ENCODE measurements at regions not wholly inside any gene's neighbourhood (a gene's known extent, or its start where the extent isn't known, plus 50 kb on each side); places are given as distances from the start of the nearest gene placed in this dataset.
A peak's percentile ranks its signal among the peaks of the same experiment; 100 is the strongest.
"Not testable (repeated sequence)": the region's sequence is repeated elsewhere in the genome, so short reads cannot be mapped to it uniquely, and the experiment has no call there.

GRCh38 chr12:8373744-8374143 is 82.0 kb upstream of the CLEC6A start:
- H3K27me3 Mint-ChIP-seq (ENCODE audit: low read depth); H3K36me3 Mint-ChIP-seq; H3K9me3 Mint-ChIP-seq; H3K27ac Mint-ChIP-seq; H3K4me1 Mint-ChIP-seq; H3K4me3 Mint-ChIP-seq; DNase-seq (ENCODE audit: low spot score in 2 of 2, unreplicated experiment in 2 of 2): not testable (repeated sequence)
- peak; percentile 57 for TF ChIP-seq CTCF (IDR thresholded peaks at IDR 0.05; ENCODE audit: unreplicated experiment)

GRCh38 chr12:8375122-8375521 is 80.6 kb upstream of the CLEC6A start:
- not testable (repeated sequence) for H3K27me3 Mint-ChIP-seq (ENCODE audit: low read depth); H3K4me3 Mint-ChIP-seq; H3K36me3 Mint-ChIP-seq; H3K27ac Mint-ChIP-seq; DNase-seq (ENCODE audit: low spot score in 2 of 2, unreplicated experiment in 2 of 2); H3K9me3 Mint-ChIP-seq; H3K4me1 Mint-ChIP-seq

- not testable (repeated sequence) for H3K9me3 Mint-ChIP-seq; H3K27ac Mint-ChIP-seq; H3K4me1 Mint-ChIP-seq; DNase-seq (ENCODE audit: low spot score in 2 of 2, unreplicated experiment in 2 of 2); H3K36me3 Mint-ChIP-seq; H3K27me3 Mint-ChIP-seq (ENCODE audit: low read depth); H3K4me3 Mint-ChIP-seq
Observed at GRCh38 chr12:8377756-8378155, 78.0 kb upstream of the CLEC6A start.

GRCh38 chr12:8382556-8382955 is 73.2 kb upstream of the CLEC6A start:
- H3K27ac Mint-ChIP-seq; H3K4me3 Mint-ChIP-seq; H3K9me3 Mint-ChIP-seq; H3K36me3 Mint-ChIP-seq; DNase-seq (ENCODE audit: low spot score in 2 of 2, unreplicated experiment in 2 of 2); H3K27me3 Mint-ChIP-seq (ENCODE audit: low read depth); H3K4me1 Mint-ChIP-seq: not testable (repeated sequence)

GRCh38 chr12:8384686-8385085 is 71.1 kb upstream of the CLEC6A start:
- H3K9me3 Mint-ChIP-seq; H3K4me1 Mint-ChIP-seq; H3K4me3 Mint-ChIP-seq; H3K27ac Mint-ChIP-seq; H3K27me3 Mint-ChIP-seq (ENCODE audit: low read depth); H3K36me3 Mint-ChIP-seq; DNase-seq (ENCODE audit: low spot score in 2 of 2, unreplicated experiment in 2 of 2): not testable (repeated sequence)

- H3K4me3 Mint-ChIP-seq; H3K27ac Mint-ChIP-seq; H3K36me3 Mint-ChIP-seq; DNase-seq (ENCODE audit: low spot score in 2 of 2, unreplicated experiment in 2 of 2); H3K9me3 Mint-ChIP-seq; H3K27me3 Mint-ChIP-seq (ENCODE audit: low read depth); H3K4me1 Mint-ChIP-seq: not testable (repeated sequence)
Observed at GRCh38 chr12:8385431-8385830, 70.3 kb upstream of the CLEC6A start.

- not testable (repeated sequence) for H3K4me1 Mint-ChIP-seq; H3K4me3 Mint-ChIP-seq; DNase-seq (ENCODE audit: low spot score in 2 of 2, unreplicated experiment in 2 of 2); H3K9me3 Mint-ChIP-seq; H3K27ac Mint-ChIP-seq; H3K36me3 Mint-ChIP-seq
- peaks cover 20% of the 10 kb centered on the region for H3K27me3 Mint-ChIP-seq (ENCODE audit: low read depth)
Observed at GRCh38 chr12:8386661-8387060, 69.1 kb upstream of the CLEC6A start.

- not testable (repeated sequence) for H3K36me3 Mint-ChIP-seq; H3K27ac Mint-ChIP-seq; DNase-seq (ENCODE audit: low spot score in 2 of 2, unreplicated experiment in 2 of 2); H3K9me3 Mint-ChIP-seq; H3K4me1 Mint-ChIP-seq
- Mint-ChIP-seq H3K4me3 (peak overlapping the region; percentile 64), H3K27me3 (ENCODE audit: low read depth) (peaks cover 39% of the 10 kb centered on the region)
Observed at GRCh38 chr12:8389296-8389695, 66.5 kb upstream of the CLEC6A start.

- DNase-seq (ENCODE audit: low spot score in 2 of 2, unreplicated experiment in 2 of 2): peak; percentile 78 to 96
- peak; percentile 84 for TF ChIP-seq CTCF (IDR thresholded peaks at IDR 0.05; ENCODE audit: unreplicated experiment)
- H3K27me3 Mint-ChIP-seq (ENCODE audit: low read depth): peaks cover 41% of the 10 kb centered on the region
- not testable (repeated sequence) for H3K36me3 Mint-ChIP-seq, H3K9me3 Mint-ChIP-seq, H3K4me1 Mint-ChIP-seq, H3K27ac Mint-ChIP-seq
- peak overlapping the region; percentile 64 for H3K4me3 Mint-ChIP-seq
Observed at GRCh38 chr12:8390001-8390777, 65.6 kb upstream of the CLEC6A start.

Measured in mesothelial cell of epicardium (in vitro differentiated cells).